Occipital lobe (tissue), 1 donor: ENCODE measurements at regions not wholly inside any gene's neighbourhood (a gene's known extent, or its start where the extent isn't known, plus 50 kb on each side); places are given as distances from the start of the nearest gene placed in this dataset.
"Not testable (repeated sequence)": the region's sequence is repeated elsewhere in the genome, so short reads cannot be mapped to it uniquely, and the experiment has no call there.

Experiments
- DNase-seq: peaks from one replicate; lab custom pipeline; 2025; lab: John Stamatoyannopoulos, UW

- no peak for DNase-seq
These were observed 1395.7 kb upstream of the EYS start for GRCh38 chr6:67102743-67103142.

DNA sequence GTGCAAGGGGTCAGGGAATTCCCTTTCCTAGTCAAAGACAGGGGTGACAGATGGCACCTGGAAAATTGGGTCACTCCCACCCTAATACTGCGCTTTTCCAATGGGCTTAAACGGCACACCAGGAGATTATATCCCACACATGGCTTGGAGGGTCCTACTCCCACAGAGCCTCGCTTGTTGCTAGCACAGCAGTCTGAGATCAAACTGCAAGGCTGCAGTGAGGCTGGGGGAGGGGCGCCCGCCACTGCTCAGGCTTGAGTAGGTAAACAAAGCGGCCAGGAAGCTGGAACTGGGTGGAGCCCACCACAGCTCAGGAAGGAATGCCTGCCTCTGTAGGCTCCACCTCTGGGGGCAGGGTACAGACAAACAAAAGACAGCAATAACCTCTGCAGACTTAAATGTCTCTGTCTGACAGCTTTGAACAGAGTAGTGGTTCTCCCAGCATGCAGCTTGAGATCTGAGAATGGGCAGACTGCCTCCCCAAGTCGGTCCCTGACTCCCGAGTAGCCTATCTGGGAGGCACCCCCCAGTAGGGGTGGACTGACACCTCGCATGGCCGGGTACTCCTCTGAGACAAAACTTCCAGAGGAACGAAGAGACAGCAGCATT, 1388.7 kb upstream of the EYS start:
- not testable (repeated sequence) for DNase-seq

DNA sequence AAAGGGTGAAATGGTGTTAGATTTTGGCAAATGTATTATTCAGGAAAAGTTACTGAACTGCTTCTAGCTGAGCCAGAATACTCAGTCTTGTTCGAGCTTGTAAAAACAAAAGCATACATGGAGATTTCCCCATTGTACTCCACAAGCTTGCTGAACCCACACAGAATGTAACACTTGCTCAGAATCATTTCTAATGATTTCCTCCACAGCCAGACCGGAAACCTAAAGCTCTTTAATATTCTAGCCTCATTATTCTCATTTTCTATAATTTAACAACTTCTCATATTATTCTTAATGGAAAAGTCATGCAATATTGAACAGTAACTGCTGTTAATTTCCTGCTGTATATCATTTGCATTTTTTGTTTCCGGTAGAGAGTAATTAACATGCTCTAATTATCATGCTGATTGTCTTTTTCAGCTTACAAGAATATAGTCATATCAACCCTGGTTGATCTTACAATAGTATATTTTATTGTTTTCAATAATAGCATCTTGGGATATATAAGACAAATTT, 1387.5 kb upstream of the EYS start:
- no peak for DNase-seq

DNA sequence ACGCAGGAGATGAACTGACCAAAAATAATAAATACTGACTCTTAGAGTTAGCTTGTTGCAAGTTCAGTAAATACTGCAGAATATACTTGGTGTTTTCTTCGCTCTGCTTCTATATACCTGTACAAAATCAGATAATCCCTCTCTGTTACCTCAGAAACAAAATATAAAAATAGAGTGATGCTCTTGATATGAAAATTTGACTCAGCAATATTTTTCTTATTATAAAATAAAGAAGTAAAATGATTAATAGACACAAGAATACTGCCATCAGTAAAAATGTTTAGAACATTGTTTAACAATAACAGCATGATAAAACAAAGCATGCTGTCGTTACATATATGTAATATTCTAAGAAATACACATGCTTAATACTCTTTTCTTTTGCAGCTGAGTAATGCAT, 1366.9 kb upstream of the EYS start:
- DNase-seq, result no peak

GRCh38 chr6:67068781-67069180, 1361.8 kb upstream of the EYS start:
- no peak for DNase-seq

GRCh38 chr6:67064323-67064722, 1357.3 kb upstream of the EYS start:
- no peak for DNase-seq

- DNase-seq, result no peak
These were observed 1341.0 kb upstream of the EYS start for GRCh38 chr6:67047996-67048395.

DNA sequence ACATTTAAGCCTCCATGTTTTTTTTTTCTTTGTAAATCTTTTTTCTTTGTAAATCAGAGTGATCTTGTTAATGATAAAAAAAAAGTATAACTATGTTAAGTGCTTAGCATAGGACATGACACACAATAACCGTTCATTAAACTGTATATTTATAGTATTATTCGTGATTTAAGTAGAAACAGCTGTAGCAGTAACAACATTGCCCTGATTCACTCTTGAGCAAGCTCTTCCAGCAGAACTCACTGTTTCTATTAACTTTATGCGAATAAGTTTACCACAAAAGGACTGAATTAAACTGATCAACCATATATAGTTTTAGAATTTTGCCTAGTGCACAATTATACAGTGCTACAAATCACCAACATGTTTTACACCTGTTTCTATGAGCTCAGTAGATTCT, 1338.0 kb upstream of the EYS start:
- DNase-seq, result no peak

GRCh38 chr6:67031451-67031850, 1324.4 kb upstream of the EYS start:
- no peak for DNase-seq

DNA sequence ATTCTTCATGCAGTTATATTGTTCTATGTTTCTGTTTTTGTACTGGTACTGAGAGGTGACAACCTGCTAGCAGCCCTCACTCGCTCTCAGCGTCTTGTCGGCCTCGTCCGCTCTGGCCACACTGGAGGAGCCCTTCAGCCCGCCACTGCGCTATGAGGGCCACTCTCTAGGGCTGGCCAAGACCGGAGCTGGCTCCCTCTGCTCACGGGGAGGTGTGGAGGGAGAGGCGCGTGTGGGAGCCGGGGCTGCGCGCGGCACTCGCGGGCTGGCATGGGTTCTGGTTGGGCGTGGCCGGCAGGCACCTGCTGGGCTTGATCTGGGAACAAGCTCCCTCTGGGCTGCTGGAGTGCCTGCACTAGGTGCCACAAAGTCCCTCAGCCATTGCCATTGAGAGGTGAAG, 1323.8 kb upstream of the EYS start:
- no peak for DNase-seq

DNA sequence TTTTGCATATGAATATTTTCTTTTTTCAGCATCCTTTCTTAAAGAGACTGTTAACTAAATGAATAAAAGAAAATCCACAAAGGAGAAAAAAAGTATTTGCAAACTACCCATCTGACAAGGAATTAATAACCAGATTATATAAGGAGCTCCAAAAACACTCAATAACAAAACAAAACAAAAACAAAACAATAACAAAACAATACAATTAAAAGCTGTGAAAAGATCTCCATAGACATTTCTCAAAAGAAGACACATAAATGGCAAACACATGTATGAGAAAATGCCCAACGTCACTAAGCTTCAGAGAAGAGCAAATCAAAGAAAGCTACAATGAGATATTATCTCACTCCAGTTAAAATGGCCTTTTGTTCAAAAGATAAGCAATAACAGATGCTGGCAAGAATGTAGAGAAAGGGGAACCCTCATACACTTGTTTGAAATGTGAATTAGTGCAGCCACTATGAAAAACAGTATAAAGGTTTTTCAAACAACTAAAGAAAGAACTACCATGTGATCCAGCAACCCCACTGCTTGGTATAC, 1310.0 kb upstream of the EYS start:
- DNase-seq, result no peak

- no peak for DNase-seq
These were observed 1304.4 kb upstream of the EYS start for GRCh38 chr6:67011441-67011840.

GRCh38 chr6:67009818-67010217, 1302.8 kb upstream of the EYS start:
- DNase-seq, result no peak

DNA sequence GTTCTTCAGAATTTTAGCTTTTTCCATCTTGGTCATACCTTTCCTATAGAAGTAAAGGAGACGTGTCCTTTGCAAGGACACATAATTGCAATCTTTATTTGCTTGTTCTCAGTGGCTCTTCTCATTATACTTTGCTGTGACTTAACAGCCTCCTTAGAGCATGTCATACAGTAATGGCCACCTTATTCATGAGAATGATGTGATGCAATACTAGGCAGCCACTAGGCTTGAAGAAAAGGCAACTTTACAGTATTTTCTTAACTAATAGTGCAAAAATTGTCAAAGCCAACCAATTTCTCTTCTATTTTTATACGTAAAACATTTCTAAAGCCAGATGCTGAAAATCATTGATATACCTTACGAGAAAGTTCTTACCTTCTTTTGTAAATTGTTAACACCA, 1296.8 kb upstream of the EYS start:
- DNase-seq, result no peak

DNA sequence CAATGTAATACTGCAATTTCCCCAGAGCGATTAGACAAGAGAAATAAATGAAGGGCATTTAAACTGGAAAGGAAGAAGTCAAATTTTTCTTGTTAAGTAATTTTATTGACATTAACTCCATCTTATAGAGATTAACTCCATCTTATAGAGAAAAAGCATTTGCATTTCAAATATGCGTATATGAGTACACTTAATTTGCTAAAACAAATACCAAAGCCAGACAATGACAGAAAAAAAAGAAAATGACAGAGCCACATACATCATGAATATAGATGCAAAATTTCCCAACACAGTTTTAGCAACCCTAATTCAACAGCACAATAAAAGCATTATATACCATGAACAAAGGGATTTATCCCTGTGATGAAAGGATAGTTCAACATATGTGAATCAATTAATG, 1293.1 kb upstream of the EYS start:
- DNase-seq, result no peak

DNA sequence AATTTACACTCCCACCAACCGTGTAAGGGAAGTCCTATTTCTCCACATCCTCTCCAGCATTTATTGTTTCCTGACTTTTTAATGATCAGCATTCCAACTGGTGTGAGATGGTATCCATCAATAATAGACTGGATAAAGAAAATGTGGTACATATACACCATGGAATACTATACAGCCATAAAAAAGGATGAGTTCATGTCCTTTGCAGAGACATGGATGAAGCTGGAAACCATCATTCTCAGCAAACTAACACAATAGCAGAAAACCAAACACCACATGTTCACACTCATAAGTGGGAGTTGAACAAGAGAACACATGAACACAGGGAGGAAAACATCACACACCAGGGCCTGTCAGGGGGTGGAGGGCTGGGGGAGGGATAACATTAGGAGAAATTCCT, 1290.6 kb upstream of the EYS start:
- not testable (repeated sequence) for DNase-seq

DNA sequence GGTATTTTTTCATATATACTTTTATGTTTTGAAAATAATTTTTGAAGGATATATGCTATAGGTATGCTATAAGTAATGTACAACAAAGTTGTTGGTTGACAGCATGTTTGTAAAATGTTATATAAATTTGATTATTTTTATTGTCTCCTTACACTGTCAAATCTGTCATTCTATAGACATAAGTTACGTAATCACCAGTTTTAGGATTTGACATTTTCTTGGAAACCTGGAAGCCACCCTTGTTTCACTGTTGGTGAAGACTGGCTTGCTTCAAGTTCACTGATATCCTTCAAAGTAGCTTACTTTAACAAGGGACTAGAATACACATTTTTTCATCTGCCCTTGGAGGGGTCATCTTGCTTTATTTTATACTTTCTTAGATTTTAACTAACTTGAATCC, 1288.6 kb upstream of the EYS start:
- no peak for DNase-seq

DNA sequence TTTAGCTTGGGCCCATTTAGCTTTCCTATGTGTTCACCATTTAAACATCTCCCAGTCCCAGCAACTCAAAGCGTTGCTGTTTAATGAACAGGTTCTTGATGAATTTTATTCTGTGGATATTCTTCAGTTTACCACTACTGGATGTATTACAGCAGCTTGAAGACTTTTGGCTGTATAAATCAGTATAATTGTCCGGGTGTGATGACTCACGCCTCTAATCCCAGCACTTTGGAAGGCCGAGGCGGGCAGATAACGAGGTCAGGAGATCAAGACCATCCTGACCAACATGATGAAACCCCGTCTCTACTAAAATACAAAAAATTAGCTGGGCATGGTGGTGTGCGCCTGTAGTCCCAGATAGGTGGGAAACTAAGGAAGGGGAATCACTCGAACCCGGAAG, 1286.7 kb upstream of the EYS start:
- DNase-seq, result not testable (repeated sequence)

GRCh38 chr6:66993272-66993671, 1286.2 kb upstream of the EYS start:
- DNase-seq, result no peak

- no peak for DNase-seq
These were observed 1285.6 kb upstream of the EYS start for GRCh38 chr6:66992660-66993059.

GRCh38 chr6:66986940-66987339, 1279.9 kb upstream of the EYS start:
- no peak for DNase-seq

- DNase-seq, result no peak
These were observed 1278.8 kb upstream of the EYS start for GRCh38 chr6:66985816-66986215.

GRCh38 chr6:66970373-66970772, 1263.3 kb upstream of the EYS start:
- DNase-seq, result no peak

DNA sequence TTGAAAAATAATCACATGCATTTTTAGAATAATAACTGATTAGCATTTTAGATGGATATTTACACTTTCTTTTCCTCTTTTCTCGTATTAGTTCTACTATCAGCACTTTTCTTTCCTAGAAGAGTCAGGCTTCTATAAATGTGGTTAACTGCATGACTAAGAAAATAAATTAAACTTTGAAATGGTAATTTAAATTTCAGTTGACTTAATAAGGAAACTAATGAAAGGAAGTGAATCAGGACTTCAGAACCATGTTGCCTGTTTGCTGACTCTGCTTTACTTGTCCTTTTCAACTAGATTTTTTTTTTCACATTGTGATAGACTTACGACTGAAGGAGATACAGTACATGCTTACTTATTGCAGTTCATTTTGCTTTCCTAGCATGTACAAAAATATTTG, 1258.2 kb upstream of the EYS start:
- no peak for DNase-seq
